ENCODE measurements at regions not wholly inside any gene's neighbourhood (a gene's known extent, or its start where the extent isn't known, plus 50 kb on each side); places are given as distances from the start of the nearest gene placed in this dataset.

GRCh38 chr11:33646629-33647028 is 54.0 kb downstream of the C11orf91 start:
- TF ChIP-seq CTCF (IDR thresholded peaks at IDR 0.05), result no peak
- no peak for TF ChIP-seq POLR2A (IDR thresholded peaks at IDR 0.05)

All from heart left ventricle (tissue), 13 donors.